HepG2 (cell line): ENCODE measurements at regions not wholly inside any gene's neighbourhood (a gene's known extent, or its start where the extent isn't known, plus 50 kb on each side); places are given as distances from the start of the nearest gene placed in this dataset.

ENCODE experiments used
- ATAC-seq: fragments of 200-7000 bp; cut with Tn5 transposase; 3 replicates; pipeline ENCODE4 v1.9.1; 2020; ENCODE audit warnings: mild to moderate bottlenecking, moderate library complexity
- BruUV-seq: library from RNA; stranded (reverse); fragments of 400-500 nt; replicated peaks from 2 replicates; lab custom pipeline; 2021; lab: Mats Ljungman, UMichigan
- CTCF ChIA-PET: fragments of 300-600 bp; formaldehyde crosslinking; extraction: SDS; loops from one replicate; lab custom pipeline; 2021; ENCODE audit warnings: low total read pairs, inconsistent platforms, low intra/inter-chr PET ratio; lab: Yijun Ruan, JAX
- POLR2A ChIA-PET: fragments of 350-600 bp; sonication (Branson Sonifier 250); formaldehyde crosslinking; loops from one replicate; lab custom pipeline; 2020; ENCODE audit warnings: antibody characterized with exemption, inconsistent platforms; lab: Yijun Ruan, JAX
- DNase-seq: peaks from one replicate; pipeline ENCODE4 v3.0.0-alpha.2; 2015; ENCODE audit warnings: low spot score
- FAIRE-seq: peaks from 3 replicates; lab custom pipeline; 2011; peaks lifted over from hg19 to GRCh38; lab: Jason Lieb, UNC
- H2AFZ ChIP-seq: one replicate; pipeline ENCODE4 v1.6.1; 2011; ENCODE audit warnings: low read length, inconsistent platforms
- H3K27ac ChIP-seq: fragments of 300-600 bp; 3 replicates; pipeline ENCODE4 v1.8.0; 2011; ENCODE audit warnings: mixed run types, mild to moderate bottlenecking, mixed read lengths, low read length, inconsistent platforms; ENCODE audit not compliant: insufficient read depth; ENCODE audit errors: extremely low read length
- H3K27me3 ChIP-seq, 2 experiments: fragments of 200-600 bp in 1 of 2; 2 replicates in 1 of 2; 3 replicates in 1 of 2; pipeline versions ENCODE4 v1.6.0 to v1.8.0; 2011; ENCODE audit warnings: low read length in 2 of 2, mild to moderate bottlenecking in 2 of 2, moderate library complexity in 2 of 2, inconsistent platforms in 1 of 2; ENCODE audit not compliant: insufficient read depth in 2 of 2, control insufficient read depth in 1 of 2
- H3K36me3 ChIP-seq, 2 experiments: fragments of 200-600 bp in 1 of 2; replicated peaks in 1 of 2; 2 replicates in 1 of 2; 3 replicates in 1 of 2; pipeline versions ENCODE4 v1.5.1 to v1.8.0; 2011; ENCODE audit warnings: low read length in 2 of 2, inconsistent platforms in 1 of 2; ENCODE audit not compliant: insufficient read depth in 2 of 2, control insufficient read depth in 1 of 2
- H3K4me1 ChIP-seq: 2 replicates; pipeline ENCODE4 v1.5.1; 2012; ENCODE audit warnings: low read length, inconsistent platforms; ENCODE audit not compliant: insufficient read depth
- H3K4me2 ChIP-seq: 2 replicates; pipeline ENCODE4 v1.6.0; 2011; ENCODE audit warnings: low read depth, low read length, inconsistent platforms
- H3K4me3 ChIP-seq, 3 experiments: fragments of 200-600 bp in 1 of 3; sonication (generic), shearing (Covaris generic) in 1 of 3; replicated peaks in 1 of 3; 2 replicates each; pipeline ENCODE4 v1.5.1; 2011 to 2016; ENCODE audit warnings: low read length in 3 of 3, inconsistent platforms in 2 of 3, low read depth in 2 of 3, mild to moderate bottlenecking in 2 of 3, control low read depth in 1 of 3, mixed read lengths in 1 of 3; ENCODE audit not compliant: insufficient read depth in 1 of 3
- H3K79me2 ChIP-seq: one replicate; pipeline ENCODE4 v1.6.1; 2011; ENCODE audit warnings: low read length, inconsistent platforms; ENCODE audit not compliant: insufficient read depth
- H3K9ac ChIP-seq: 2 replicates; pipeline ENCODE4 v1.6.0; 2011; ENCODE audit warnings: mild to moderate bottlenecking, low read depth, low read length, inconsistent platforms; ENCODE audit not compliant: insufficient read depth
- H3K9me3 ChIP-seq: 2 replicates; pipeline ENCODE4 v1.5.1; 2012; ENCODE audit warnings: mild to moderate bottlenecking, low read length
- H4K20me1 ChIP-seq: 2 replicates; pipeline ENCODE4 v1.6.0; 2011; ENCODE audit warnings: inconsistent platforms, mild to moderate bottlenecking, low read length, moderate library complexity; ENCODE audit not compliant: insufficient read depth
- BORCS8-MEF2B ChIP-seq: sonication (generic); formaldehyde crosslinking; IDR thresholded peaks from 2 replicates; pipeline ENCODE4 v1.8.0; 2022; ENCODE audit warnings: mild to moderate bottlenecking, missing genetic modification reagents
- ERF ChIP-seq: IDR thresholded peaks from 2 replicates; pipeline ENCODE4 v1.6.1; 2018; ENCODE audit warnings: missing biosample characterization, missing genetic modification reagents
- GTF2F1 ChIP-seq: fragments of 150-350 bp; IDR thresholded peaks from 2 replicates; pipeline ENCODE4 v1.6.1; 2014; ENCODE audit warnings: low read length
- MED1 ChIP-seq: sonication (generic); formaldehyde crosslinking; IDR thresholded peaks from 2 replicates; pipeline ENCODE4 v1.4.0; 2020; ENCODE audit warnings: missing genetic modification reagents
- NCOA5 ChIP-seq: sonication (generic); formaldehyde crosslinking; IDR thresholded peaks from 2 replicates; pipeline ENCODE4 v1.4.0; 2020; ENCODE audit warnings: missing genetic modification reagents
- NPAS2 ChIP-seq: sonication (generic); formaldehyde crosslinking; IDR thresholded peaks from 2 replicates; pipeline ENCODE4 v1.8.0; 2022; ENCODE audit warnings: mild to moderate bottlenecking, missing genetic modification reagents, borderline replicate concordance
- REL ChIP-seq: sonication (generic); formaldehyde crosslinking; conservative IDR thresholded peaks from 2 replicates; pipeline ENCODE4 v1.8.0; 2022; ENCODE audit warnings: mild to moderate bottlenecking, missing genetic modification reagents, moderate library complexity
- ZNF121 ChIP-seq: sonication (generic); formaldehyde crosslinking; IDR thresholded peaks from 2 replicates; pipeline ENCODE4 v1.5.0; 2020; ENCODE audit warnings: mild to moderate bottlenecking, missing genetic modification reagents
- ZNF136 ChIP-seq: sonication (generic); formaldehyde crosslinking; IDR thresholded peaks from 2 replicates; pipeline ENCODE4 v1.8.1; 2022; ENCODE audit warnings: low read depth, mild to moderate bottlenecking, moderate library complexity, missing genetic modification reagents
- ZNF205 ChIP-seq: IDR thresholded peaks from 2 replicates; pipeline ENCODE4 v1.6.1; 2018; ENCODE audit warnings: missing biosample characterization, missing genetic modification reagents
- ZNF333 ChIP-seq: sonication (generic); formaldehyde crosslinking; IDR thresholded peaks from 2 replicates; pipeline ENCODE4 v1.4.0; 2020; ENCODE audit warnings: mild to moderate bottlenecking, missing genetic modification reagents, borderline replicate concordance
- ZNF431 ChIP-seq: sonication (generic); formaldehyde crosslinking; IDR thresholded peaks from 2 replicates; pipeline ENCODE4 v1.9.0; 2022; ENCODE audit warnings: missing genetic modification reagents, low read depth, mild to moderate bottlenecking, borderline replicate concordance
- ZNF550 ChIP-seq: sonication (generic); formaldehyde crosslinking; IDR thresholded peaks from 2 replicates; pipeline ENCODE4 v1.4.0; 2020; ENCODE audit warnings: mild to moderate bottlenecking, missing genetic modification reagents, borderline replicate concordance
- WGBS: methylation state at CpG from one replicate; pipeline ENCODE4 v1.1.6; 2017; ENCODE audit warnings: low lambda C conversion rate; 5-methylcytosine and 5-hydroxymethylcytosine counted together
- in situ Hi-C: cut with HindIII; loops from 2 replicates; pipeline ENCODE4 v1.10.0; 2017; ENCODE audit warnings: low pct_unique_long_range_greater_than_20kb; ENCODE audit not compliant: extremely low pct_ligation_motif_present
- intact Hi-C: fragments of 100-400 bp; cut with micrococcal nuclease; formaldehyde crosslinking; loops from one replicate; pipeline ENCODE4 v1.10.0; 2022; ENCODE audit not compliant: unreplicated experiment
- TF ChIP-seq, protein P1 (sequence below): IDR thresholded peaks from 2 replicates; pipeline ENCODE4 v1.6.1; 2012; ENCODE audit warnings: inconsistent platforms
- TF ChIP-seq, protein P2 (sequence below): sonication (generic); formaldehyde crosslinking; IDR thresholded peaks from 2 replicates; pipeline ENCODE4 v1.5.1; 2020; ENCODE audit warnings: missing genetic modification reagents, mild to moderate bottlenecking, borderline replicate concordance
- TF ChIP-seq, protein P3 (sequence below): sonication (generic); formaldehyde crosslinking; IDR thresholded peaks from 2 replicates; pipeline ENCODE4 v1.9.0; 2022; ENCODE audit warnings: missing genetic modification reagents, mild to moderate bottlenecking, borderline replicate concordance

DNA sequence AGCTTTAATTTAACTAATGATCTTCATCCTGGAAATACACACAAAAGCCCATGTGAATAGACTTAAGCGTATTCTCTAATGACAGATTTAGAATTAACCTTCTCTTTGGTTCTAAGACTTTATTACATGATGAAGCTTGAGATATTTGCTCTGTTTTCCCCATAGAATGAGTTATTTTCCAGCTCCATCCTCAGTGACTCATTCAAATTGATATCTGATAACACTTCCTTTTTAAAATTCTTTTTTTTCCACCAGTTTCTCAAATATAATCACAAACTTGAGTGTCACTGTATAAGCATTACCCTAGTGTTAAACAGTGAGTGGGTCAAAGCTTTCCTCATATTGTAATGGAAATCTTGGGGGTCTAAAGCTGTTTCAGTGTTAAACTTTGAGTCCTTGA lies 535.8 kb downstream of the KCNA4 start (continued):
- no peak for TF ChIP-seq ZNF121 (CRISPR knock-in tag)
- TF ChIP-seq, protein P1, sequence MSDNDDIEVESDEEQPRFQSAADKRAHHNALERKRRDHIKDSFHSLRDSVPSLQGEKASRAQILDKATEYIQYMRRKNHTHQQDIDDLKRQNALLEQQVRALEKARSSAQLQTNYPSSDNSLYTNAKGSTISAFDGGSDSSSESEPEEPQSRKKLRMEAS: no peak
- TF ChIP-seq, all 625 proteins: peak for 0

DNA sequence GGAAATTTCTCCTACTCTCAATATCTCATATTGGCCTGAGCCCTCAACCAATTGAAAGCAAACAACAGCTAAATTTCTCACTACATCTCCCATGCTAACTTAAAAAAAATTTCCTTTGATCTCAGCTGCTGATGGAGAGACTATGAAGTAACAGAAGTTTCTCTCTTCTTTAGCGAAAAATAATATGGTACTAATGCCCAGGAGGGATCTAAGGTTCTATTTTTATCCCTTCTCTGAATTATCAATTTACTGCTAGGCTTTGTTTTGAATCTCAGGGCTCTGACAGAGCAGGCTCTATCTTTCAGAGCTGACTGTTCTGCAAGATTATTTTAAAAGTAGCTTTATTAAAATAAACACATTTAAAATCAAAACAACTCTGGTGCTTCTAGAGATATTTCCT lies 558.6 kb downstream of the KCNA4 start:
- 0% methylated on average over 1 of the region's 1 CpG for WGBS
- in situ Hi-C loops: no loop called here
- no peak for DNase-seq

More for the DNA sequence above, 558.6 kb downstream of the KCNA4 start:
- ATAC-seq: no peak
- BruUV-seq: no TSS peak
- ChIA-PET CTCF (no interaction called here), POLR2A (no interaction called here)
- Histone ChIP-seq H3K27ac (no peak overlapping the region), H2AFZ (no peak overlapping the region), H4K20me1 (no peaks in the 10 kb centered on the region), H3K79me2 (no peaks in the 10 kb centered on the region), H3K27me3 (no peaks in the 10 kb centered on the region), H3K4me2 (no peak overlapping the region), H3K4me3 (no peak overlapping the region), H3K36me3 (no peaks in the 10 kb centered on the region), H3K9ac (no peak overlapping the region), H3K4me1 (no peaks in the 10 kb centered on the region), H3K9me3 (no peaks in the 10 kb centered on the region)
- FAIRE-seq: no peak
- TF ChIP-seq, protein P2, sequence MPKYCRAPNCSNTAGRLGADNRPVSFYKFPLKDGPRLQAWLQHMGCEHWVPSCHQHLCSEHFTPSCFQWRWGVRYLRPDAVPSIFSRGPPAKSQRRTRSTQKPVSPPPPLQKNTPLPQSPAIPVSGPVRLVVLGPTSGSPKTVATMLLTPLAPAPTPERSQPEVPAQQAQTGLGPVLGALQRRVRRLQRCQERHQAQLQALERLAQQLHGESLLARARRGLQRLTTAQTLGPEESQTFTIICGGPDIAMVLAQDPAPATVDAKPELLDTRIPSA (CRISPR knock-in tag): no peak
- TF ChIP-seq GTF2F1: no peak
- no peak for TF ChIP-seq MED1
- no peak for TF ChIP-seq ZNF550 (CRISPR knock-in tag)
- TF ChIP-seq BORCS8-MEF2B (CRISPR knock-in tag): no peak
- TF ChIP-seq ZNF136: no peak
- no peak for TF ChIP-seq ZNF205 (CRISPR knock-in tag)
- TF ChIP-seq NCOA5 (CRISPR knock-in tag): no peak
- TF ChIP-seq REL (CRISPR knock-in tag): no peak
- TF ChIP-seq, protein P3, sequence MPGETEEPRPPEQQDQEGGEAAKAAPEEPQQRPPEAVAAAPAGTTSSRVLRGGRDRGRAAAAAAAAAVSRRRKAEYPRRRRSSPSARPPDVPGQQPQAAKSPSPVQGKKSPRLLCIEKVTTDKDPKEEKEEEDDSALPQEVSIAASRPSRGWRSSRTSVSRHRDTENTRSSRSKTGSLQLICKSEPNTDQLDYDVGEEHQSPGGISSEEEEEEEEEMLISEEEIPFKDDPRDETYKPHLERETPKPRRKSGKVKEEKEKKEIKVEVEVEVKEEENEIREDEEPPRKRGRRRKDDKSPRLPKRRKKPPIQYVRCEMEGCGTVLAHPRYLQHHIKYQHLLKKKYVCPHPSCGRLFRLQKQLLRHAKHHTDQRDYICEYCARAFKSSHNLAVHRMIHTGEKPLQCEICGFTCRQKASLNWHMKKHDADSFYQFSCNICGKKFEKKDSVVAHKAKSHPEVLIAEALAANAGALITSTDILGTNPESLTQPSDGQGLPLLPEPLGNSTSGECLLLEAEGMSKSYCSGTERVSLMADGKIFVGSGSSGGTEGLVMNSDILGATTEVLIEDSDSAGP (CRISPR knock-in tag): no peak
- no peak for TF ChIP-seq ZNF431 (CRISPR knock-in tag)
- TF ChIP-seq ZNF333 (CRISPR knock-in tag): no peak
- no peak for TF ChIP-seq NPAS2 (CRISPR knock-in tag)
- TF ChIP-seq ERF (CRISPR knock-in tag): no peak
- intact Hi-C loops: no loop called here
